GM12875 (cell line): ENCODE measurements at regions not wholly inside any gene's neighbourhood (a gene's known extent, or its start where the extent isn't known, plus 50 kb on each side); places are given as distances from the start of the nearest gene placed in this dataset.
"Not testable (repeated sequence)": the region's sequence is repeated elsewhere in the genome, so short reads cannot be mapped to it uniquely, and the experiment has no call there.

Experiments used
- H3K4me3 ChIP-seq: one replicate; pipeline ENCODE4 v1.5.1; 2011; ENCODE audit warnings: low read depth, low read length, control low read depth
- CTCF ChIP-seq: IDR thresholded peaks from 2 replicates; pipeline ENCODE4 v1.5.1; 2011; ENCODE audit warnings: low read depth, mild to moderate bottlenecking, control low read depth, inconsistent platforms, low read length, moderate library complexity, borderline replicate concordance; ENCODE audit not compliant: insufficient read depth

GRCh38 chr9:82488313-82489200 lies 500.0 kb downstream of the SPATA31D1 start:
- TF ChIP-seq CTCF: no peak
- H3K4me3 ChIP-seq: no peak overlapping the region

- no peak overlapping the region for H3K4me3 ChIP-seq
- no peak for TF ChIP-seq CTCF
These were observed 500.7 kb downstream of the SPATA31D1 start for GRCh38 chr9:82489201-82489821.

- no peak for TF ChIP-seq CTCF
- H3K4me3 ChIP-seq: no peak overlapping the region
These were observed 501.5 kb downstream of the SPATA31D1 start for GRCh38 chr9:82490019-82490499.

GRCh38 chr9:82490821-82491220 lies 502.2 kb downstream of the SPATA31D1 start:
- not testable (repeated sequence) for H3K4me3 ChIP-seq

- no peak for TF ChIP-seq CTCF
- no peak overlapping the region for H3K4me3 ChIP-seq
These were observed 503.0 kb downstream of the SPATA31D1 start for GRCh38 chr9:82491604-82492003.

GRCh38 chr9:82492274-82492673 lies 503.7 kb downstream of the SPATA31D1 start:
- TF ChIP-seq CTCF: no peak
- H3K4me3 ChIP-seq: no peak overlapping the region

GRCh38 chr9:82495884-82496777 lies 507.6 kb downstream of the SPATA31D1 start:
- no peak overlapping the region for H3K4me3 ChIP-seq
- no peak for TF ChIP-seq CTCF
